Heart left ventricle (tissue), 16 donors: ENCODE measurements at regions not wholly inside any gene's neighbourhood (a gene's known extent, or its start where the extent isn't known, plus 50 kb on each side); places are given as distances from the start of the nearest gene placed in this dataset.

ENCODE experiments used
- ATAC-seq, 4 donors: fragments of 200-7000 bp; cut with Tn5 transposase; one replicate each; pipeline ENCODE4 v1.9.1; 2020 to 2022; ENCODE audit warnings: moderate library complexity in 4 of 4, mild to moderate bottlenecking in 3 of 4, moderate number of reproducible peaks in 1 of 4
- DNase-seq, 5 donors: peaks; one replicate each; pipeline ENCODE4 v3.0.0-alpha.2; 2020
- H3K27ac ChIP-seq, 12 donors: fragments of 200-600 bp; sonication (generic) in 4 of 12; one replicate each; pipeline versions ENCODE4 v1.5.0 to v1.8.0; 2016 to 2022; ENCODE audit warnings: mild to moderate bottlenecking in 2 of 12
- H3K27me3 ChIP-seq, 9 donors: fragments of 200-600 bp; sonication (generic) in 2 of 9; one replicate each; pipeline versions ENCODE4 v1.5.1 to v1.8.0; 2016 to 2022; ENCODE audit warnings: mild to moderate bottlenecking in 3 of 9
- H3K36me3 ChIP-seq, 9 donors: fragments of 200-600 bp; sonication (generic) in 2 of 9; one replicate each; pipeline versions ENCODE4 v1.5.0 to v1.8.0; 2018 to 2022; ENCODE audit warnings: mild to moderate bottlenecking in 2 of 9
- H3K4me1 ChIP-seq, 12 donors: fragments of 200-600 bp; sonication (generic) in 4 of 12; one replicate each; pipeline versions ENCODE4 v1.5.0 to v1.8.0; 2016 to 2022; ENCODE audit warnings: mild to moderate bottlenecking in 3 of 12
- H3K4me3 ChIP-seq, 12 donors: fragments of 200-600 bp; sonication (generic) in 4 of 12; one replicate each; pipeline versions ENCODE4 v1.5.0 to v1.8.0; 2017 to 2022; ENCODE audit warnings: mild to moderate bottlenecking in 9 of 12, moderate library complexity in 4 of 12
- H3K9me3 ChIP-seq, 12 donors: fragments of 200-600 bp; sonication (generic) in 4 of 12; one replicate each; pipeline versions ENCODE4 v1.5.0 to v1.8.0; 2016 to 2022; ENCODE audit warnings: mild to moderate bottlenecking in 1 of 12
- POLR2A ChIP-seq, 2 donors: fragments of 450-650 bp; IDR thresholded peaks; one replicate each; pipeline ENCODE4 v1.6.1; 2017; ENCODE audit warnings: antibody characterized with exemption in 2 of 2, mild to moderate bottlenecking in 2 of 2, moderate library complexity in 2 of 2
- WGBS, 4 donors: extraction: QIAGEN DNeasy Blood & Tissue Kit in 2 of 4; methylation state at CpG; one replicate each; pipeline versions ENCODE4 v1.1.5 to v1.1.7; 2013 to 2018; 5-methylcytosine and 5-hydroxymethylcytosine counted together
- intact Hi-C, 10 donors: fragments of 100-400 bp; cut with DNase I; formaldehyde crosslinking; loops; one replicate each; pipeline versions ENCODE4 v1.11.1 to v1.14.2; 2022
- TF ChIP-seq, protein P1 (sequence below), 12 donors: fragments of 200-600 bp; sonication (generic) in 4 of 12; IDR thresholded peaks; one replicate each; pipeline versions ENCODE4 v1.5.0 to v1.8.0; 2018 to 2022; ENCODE audit warnings: antibody characterized with exemption in 12 of 12, mild to moderate bottlenecking in 5 of 12
- donor health status: ischemic (EF 13 %, LVEDD 7.1; RV severe dilation, severe dysfunction).
- donor health status: healthy with polysubstance abuse.
- donor health status: DM: no; HTN: yes; CAD: no.
- donor health status: DM: no; HTN: no; CAD: no.
- donor health status: ischemic (EF 25% LVEDD 6.9; RV normal size, moderate dysfunction).
- donor health status: ischemic (EF 25% LVEDD 5.7; RV mildly dilated, moderate dysfunction).
- donor health status: healthy.
- donor health status: DM: yes; HTN: yes; CAD: no.
- donor health status: ischemic (EF 35%, LVEDD 5.7; RV mildly dilated, moderate dysfunction).
- donor health status: nonischemic (EF 11% LVEDD 7.7; RV severe dilation, severe dysfunction).
- donor health status: DM: yes; HTN: yes; CAD: no.
- donor health status: PGD.
- donor health status: ischemic (EF 29% LVEDD 5.4; RV normal size, mild dysfunction).
- donor health status: nonischemic (EF 23%, LVEDD 6.1; RV moderate dilation, normal function).

DNA sequence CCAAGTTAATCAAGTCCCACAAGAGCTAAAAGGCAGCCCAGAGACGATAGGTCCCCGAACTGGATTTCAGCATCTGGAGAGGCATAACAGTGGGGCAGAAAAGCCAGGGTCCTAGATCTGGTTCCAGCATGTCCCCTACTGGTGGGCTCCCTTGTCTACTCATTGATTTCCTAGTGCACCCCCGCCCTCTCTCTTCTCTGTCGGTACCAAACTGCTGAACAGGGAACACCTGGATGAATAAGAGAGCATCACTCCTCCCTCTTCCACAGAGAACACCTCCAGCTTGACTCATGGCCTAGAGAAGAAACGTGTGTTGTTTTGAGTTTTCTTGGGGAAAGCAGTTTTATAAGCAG lies 101.3 kb downstream of the FOXI3 start:
- peaks cover 3 to 55% (median 28%) of the 10 kb centered on the region in 9 donors for H3K27me3 ChIP-seq
- TF ChIP-seq, protein P1, sequence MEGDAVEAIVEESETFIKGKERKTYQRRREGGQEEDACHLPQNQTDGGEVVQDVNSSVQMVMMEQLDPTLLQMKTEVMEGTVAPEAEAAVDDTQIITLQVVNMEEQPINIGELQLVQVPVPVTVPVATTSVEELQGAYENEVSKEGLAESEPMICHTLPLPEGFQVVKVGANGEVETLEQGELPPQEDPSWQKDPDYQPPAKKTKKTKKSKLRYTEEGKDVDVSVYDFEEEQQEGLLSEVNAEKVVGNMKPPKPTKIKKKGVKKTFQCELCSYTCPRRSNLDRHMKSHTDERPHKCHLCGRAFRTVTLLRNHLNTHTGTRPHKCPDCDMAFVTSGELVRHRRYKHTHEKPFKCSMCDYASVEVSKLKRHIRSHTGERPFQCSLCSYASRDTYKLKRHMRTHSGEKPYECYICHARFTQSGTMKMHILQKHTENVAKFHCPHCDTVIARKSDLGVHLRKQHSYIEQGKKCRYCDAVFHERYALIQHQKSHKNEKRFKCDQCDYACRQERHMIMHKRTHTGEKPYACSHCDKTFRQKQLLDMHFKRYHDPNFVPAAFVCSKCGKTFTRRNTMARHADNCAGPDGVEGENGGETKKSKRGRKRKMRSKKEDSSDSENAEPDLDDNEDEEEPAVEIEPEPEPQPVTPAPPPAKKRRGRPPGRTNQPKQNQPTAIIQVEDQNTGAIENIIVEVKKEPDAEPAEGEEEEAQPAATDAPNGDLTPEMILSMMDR (IDR thresholded peaks at IDR 0.05): peak in 1 of 12 donors; percentile 4
- no peak for TF ChIP-seq POLR2A (IDR thresholded peaks at IDR 0.05)
- ATAC-seq (no peak), DNase-seq (no peak)
- H3K4me1 ChIP-seq: peaks cover 0 to 10% (median 0%) of the 10 kb centered on the region in 12 donors
- peaks cover 0 to 5% (median 0%) of the 10 kb centered on the region in 12 donors for H3K9me3 ChIP-seq
- intact Hi-C loops: no loop called here
- no peak overlapping the region for H3K4me3 ChIP-seq
- no peak overlapping the region for H3K27ac ChIP-seq
- H3K36me3 ChIP-seq: no peaks in the 10 kb centered on the region
- 51 to 55% (median 52%) methylated on average over 5 of the region's 5 CpGs for WGBS, 4 donors

GRCh38 chr2:88350331-88351248 lies 101.9 kb downstream of the FOXI3 start:
- peaks cover 0 to 10% (median 0%) of the 10 kb centered on the region in 12 donors for H3K4me1 ChIP-seq
- H3K27ac ChIP-seq: no peak overlapping the region
- peak in 3 of 4 donors; percentile 33 to 51 (median 39) for ATAC-seq
- peaks cover 0 to 5% (median 0%) of the 10 kb centered on the region in 12 donors for H3K9me3 ChIP-seq
- H3K27me3 ChIP-seq: peaks cover 3 to 55% (median 28%) of the 10 kb centered on the region in 9 donors
- WGBS, 4 donors: 7 to 14% (median 8%) methylated on average over 24 to 54 of the region's 54 CpGs
- intact Hi-C loops: no loop called here
- peak; percentile 13 to 68 (median 40) for DNase-seq
- H3K36me3 ChIP-seq: no peaks in the 10 kb centered on the region
- TF ChIP-seq, protein P1 (IDR thresholded peaks at IDR 0.05): peak; percentile 27 to 62 (median 52)
- TF ChIP-seq POLR2A (IDR thresholded peaks at IDR 0.05): no peak
- H3K4me3 ChIP-seq: peak overlapping the region in 8 of 12 donors; percentile 2 to 39 (median 16)

DNA sequence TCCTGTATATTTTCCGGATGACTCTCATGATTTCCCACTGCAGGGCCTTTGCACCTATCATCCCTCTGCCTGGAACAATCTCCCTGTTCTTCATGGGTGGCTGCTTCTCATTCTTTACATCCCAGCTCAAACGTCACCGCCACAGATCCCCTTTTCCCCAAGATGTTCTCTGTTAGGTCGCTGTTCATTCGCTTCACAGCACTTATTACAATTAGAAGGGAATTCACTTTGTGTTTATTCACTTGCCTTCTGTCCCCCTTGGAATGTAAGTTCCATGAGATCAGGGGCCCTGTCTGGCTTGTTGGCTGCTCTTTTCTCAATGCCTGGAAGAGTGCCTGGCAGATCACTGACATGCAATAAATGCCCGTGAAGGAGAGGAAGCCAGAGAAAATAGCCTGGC lies 106.7 kb downstream of the FOXI3 start:
- no peak for ATAC-seq
- intact Hi-C loops: no loop called here
- Histone ChIP-seq H3K27me3 (peaks cover 3 to 41% (median 24%) of the 10 kb centered on the region in 9 donors), H3K9me3 (peaks cover 0 to 6% (median 0%) of the 10 kb centered on the region in 12 donors), H3K27ac (no peak overlapping the region), H3K4me3 (no peak overlapping the region), H3K36me3 (no peaks in the 10 kb centered on the region), H3K4me1 (peaks cover 0 to 8% (median 0%) of the 10 kb centered on the region in 12 donors)
- 74 to 80% (median 75%) methylated on average over 6 of the region's 6 CpGs for WGBS, 4 donors
- no peak for DNase-seq
- TF ChIP-seq, protein P1 (IDR thresholded peaks at IDR 0.05): no peak
- TF ChIP-seq POLR2A (IDR thresholded peaks at IDR 0.05): no peak

GRCh38 chr2:88342749-88343148 lies 109.7 kb downstream of the FOXI3 start:
- ATAC-seq: no peak
- intact Hi-C loops: no loop called here
- TF ChIP-seq POLR2A (IDR thresholded peaks at IDR 0.05): no peak
- TF ChIP-seq, protein P1 (IDR thresholded peaks at IDR 0.05): no peak

More at GRCh38 chr2:88342749-88343148, 109.7 kb downstream of the FOXI3 start:
- WGBS, 4 donors: 56 to 67% (median 63%) methylated on average over 4 of the region's 4 CpGs
- no peak for DNase-seq
- peaks cover 0 to 12% (median 0%) of the 10 kb centered on the region in 12 donors for H3K9me3 ChIP-seq
- no peak overlapping the region for H3K27ac ChIP-seq
- H3K27me3 ChIP-seq: peaks cover 0 to 10% (median 0%) of the 10 kb centered on the region in 9 donors
- no peaks in the 10 kb centered on the region for H3K4me1 ChIP-seq
- no peak overlapping the region for H3K4me3 ChIP-seq
- no peaks in the 10 kb centered on the region for H3K36me3 ChIP-seq
